ENCODE measurements at regions not wholly inside any gene's neighbourhood (a gene's known extent, or its start where the extent isn't known, plus 50 kb on each side); places are given as distances from the start of the nearest gene placed in this dataset.

DNA sequence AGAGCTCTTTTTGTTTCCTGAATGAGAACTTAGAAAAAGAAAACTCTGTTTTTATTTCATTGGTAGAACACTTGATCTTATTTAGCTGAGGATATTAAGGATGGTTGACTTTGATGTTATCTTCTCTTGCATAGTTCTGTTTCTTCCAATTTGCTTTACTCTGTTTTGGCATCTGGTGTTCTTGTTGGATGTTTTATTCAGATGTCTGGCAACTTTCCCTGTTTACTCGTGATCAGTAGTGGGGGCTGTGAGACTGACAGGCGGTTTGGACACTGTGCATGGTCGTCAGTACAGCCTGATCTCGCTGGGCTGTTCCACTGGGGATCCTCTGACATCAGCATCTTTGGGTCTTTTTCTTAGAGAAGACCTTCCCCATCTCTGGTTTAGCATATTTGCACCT lies 100.1 kb downstream of the TSN start:
- H3K36me3 ChIP-seq (ENCODE audit: control insufficient read depth in 2 of 2, insufficient read depth in 1 of 2, low read length in 2 of 2) = no peaks in the 10 kb centered on the region
- H3K27ac ChIP-seq (ENCODE audit: extremely low read depth, low read depth, low read length) = no peak overlapping the region
- ChIA-PET CTCF (interaction anchor here (1.3 kb wide), 1 partner anchor 23 kb away, joined by 3 read pairs; no protein-coding TSS in a partner anchor), POLR2A (interaction anchor here (0.6 kb wide), 1 partner anchor 28 kb away, joined by 3 read pairs; no protein-coding TSS in a partner anchor)
- no peak overlapping the region for H3K4me3 ChIP-seq (ENCODE audit: low read depth, low read length)
- H3K4me1 ChIP-seq (ENCODE audit: control insufficient read depth, insufficient read depth, low read length) = no peaks in the 10 kb centered on the region
- TF ChIP-seq, protein P1, sequence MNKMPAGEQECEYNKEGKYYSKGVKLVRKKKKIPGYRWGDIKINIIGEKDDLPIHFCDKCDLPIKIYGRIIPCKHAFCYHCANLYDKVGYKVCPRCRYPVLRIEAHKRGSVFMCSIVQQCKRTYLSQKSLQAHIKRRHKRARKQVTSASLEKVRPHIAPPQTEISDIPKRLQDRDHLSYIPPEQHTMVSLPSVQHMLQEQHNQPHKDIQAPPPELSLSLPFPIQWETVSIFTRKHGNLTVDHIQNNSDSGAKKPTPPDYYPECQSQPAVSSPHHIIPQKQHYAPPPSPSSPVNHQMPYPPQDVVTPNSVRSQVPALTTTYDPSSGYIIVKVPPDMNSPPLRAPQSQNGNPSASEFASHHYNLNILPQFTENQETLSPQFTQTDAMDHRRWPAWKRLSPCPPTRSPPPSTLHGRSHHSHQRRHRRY (tag by site-specific recombination; IDR thresholded peaks at IDR 0.05) = no peak
- TF ChIP-seq TCF7L2 (IDR thresholded peaks at IDR 0.05; ENCODE audit: borderline replicate concordance, low read depth, low read length) = no peak
- no peak for TF ChIP-seq ZNF311 (tag by site-specific recombination; IDR thresholded peaks at IDR 0.05; ENCODE audit: borderline replicate concordance)
- no peak for TF ChIP-seq OVOL3 (tag by site-specific recombination; IDR thresholded peaks at IDR 0.05)
- TF ChIP-seq ZNF777 (tag by site-specific recombination; IDR thresholded peaks at IDR 0.05; ENCODE audit: borderline replicate concordance) = no peak
- no peak for TF ChIP-seq ZNF335 (tag by site-specific recombination; conservative IDR thresholded peaks at IDR 0.05)
- TF ChIP-seq ZNF585B (tag by site-specific recombination; IDR thresholded peaks at IDR 0.05) = no peak
- TF ChIP-seq, protein P2, sequence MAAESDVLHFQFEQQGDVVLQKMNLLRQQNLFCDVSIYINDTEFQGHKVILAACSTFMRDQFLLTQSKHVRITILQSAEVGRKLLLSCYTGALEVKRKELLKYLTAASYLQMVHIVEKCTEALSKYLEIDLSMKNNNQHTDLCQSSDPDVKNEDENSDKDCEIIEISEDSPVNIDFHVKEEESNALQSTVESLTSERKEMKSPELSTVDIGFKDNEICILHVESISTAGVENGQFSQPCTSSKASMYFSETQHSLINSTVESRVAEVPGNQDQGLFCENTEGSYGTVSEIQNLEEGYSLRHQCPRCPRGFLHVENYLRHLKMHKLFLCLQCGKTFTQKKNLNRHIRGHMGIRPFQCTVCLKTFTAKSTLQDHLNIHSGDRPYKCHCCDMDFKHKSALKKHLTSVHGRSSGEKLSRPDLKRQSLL (tag by site-specific recombination; IDR thresholded peaks at IDR 0.05) = no peak
- TF ChIP-seq ZBTB44 (tag by site-specific recombination; IDR thresholded peaks at IDR 0.05) = no peak
- TF ChIP-seq ZNF624 (tag by site-specific recombination; IDR thresholded peaks at IDR 0.05) = no peak
- no peak for TF ChIP-seq ZNF747 (tag by site-specific recombination; IDR thresholded peaks at IDR 0.05)
- TF ChIP-seq ZNF280C (tag by site-specific recombination; IDR thresholded peaks at IDR 0.05) = no peak
- TF ChIP-seq REPIN1 (tag by site-specific recombination; IDR thresholded peaks at IDR 0.05; ENCODE audit: low read depth) = no peak
- no peaks in the 10 kb centered on the region for H3K9me3 ChIP-seq (ENCODE audit: control insufficient read depth, insufficient read depth, low read depth, low read length)

- no peak overlapping the region for H3K4me3 ChIP-seq (ENCODE audit: low read depth, low read length)
- TF ChIP-seq KLF7 (tag by site-specific recombination; IDR thresholded peaks at IDR 0.05; ENCODE audit: borderline replicate concordance) (no peak), ZNF184 (tag by site-specific recombination; IDR thresholded peaks at IDR 0.05) (no peak), ZNF510 (tag by site-specific recombination; IDR thresholded peaks at IDR 0.05; ENCODE audit: insufficient replicate concordance) (no peak), GLI2 (tag by site-specific recombination; IDR thresholded peaks at IDR 0.05; ENCODE audit: borderline replicate concordance, low read depth) (no peak), ZSCAN16 (tag by site-specific recombination; IDR thresholded peaks at IDR 0.05) (no peak), IKZF3 (tag by site-specific recombination; IDR thresholded peaks at IDR 0.05) (no peak), ZNF302 (tag by site-specific recombination; IDR thresholded peaks at IDR 0.05; ENCODE audit: low read depth) (no peak), ZNF148 (tag by site-specific recombination; IDR thresholded peaks at IDR 0.05; ENCODE audit: borderline replicate concordance) (no peak)
- TF ChIP-seq, protein P3, sequence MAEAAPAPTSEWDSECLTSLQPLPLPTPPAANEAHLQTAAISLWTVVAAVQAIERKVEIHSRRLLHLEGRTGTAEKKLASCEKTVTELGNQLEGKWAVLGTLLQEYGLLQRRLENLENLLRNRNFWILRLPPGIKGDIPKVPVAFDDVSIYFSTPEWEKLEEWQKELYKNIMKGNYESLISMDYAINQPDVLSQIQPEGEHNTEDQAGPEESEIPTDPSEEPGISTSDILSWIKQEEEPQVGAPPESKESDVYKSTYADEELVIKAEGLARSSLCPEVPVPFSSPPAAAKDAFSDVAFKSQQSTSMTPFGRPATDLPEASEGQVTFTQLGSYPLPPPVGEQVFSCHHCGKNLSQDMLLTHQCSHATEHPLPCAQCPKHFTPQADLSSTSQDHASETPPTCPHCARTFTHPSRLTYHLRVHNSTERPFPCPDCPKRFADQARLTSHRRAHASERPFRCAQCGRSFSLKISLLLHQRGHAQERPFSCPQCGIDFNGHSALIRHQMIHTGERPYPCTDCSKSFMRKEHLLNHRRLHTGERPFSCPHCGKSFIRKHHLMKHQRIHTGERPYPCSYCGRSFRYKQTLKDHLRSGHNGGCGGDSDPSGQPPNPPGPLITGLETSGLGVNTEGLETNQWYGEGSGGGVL (tag by site-specific recombination; IDR thresholded peaks at IDR 0.05) = no peak
These were observed 100.9 kb downstream of the TSN start for GRCh38 chr2:121856360-121856759.

More at GRCh38 chr2:121856360-121856759, 100.9 kb downstream of the TSN start:
- H3K27ac ChIP-seq (ENCODE audit: extremely low read depth, low read depth, low read length) = no peak overlapping the region
- H3K4me1 ChIP-seq (ENCODE audit: control insufficient read depth, insufficient read depth, low read length) = no peaks in the 10 kb centered on the region
- ChIA-PET POLR2A (no interaction called here), CTCF (interaction anchor here (1.3 kb wide), 1 partner anchor 23 kb away, joined by 3 read pairs; no protein-coding TSS in a partner anchor)
- H3K36me3 ChIP-seq (ENCODE audit: control insufficient read depth in 2 of 2, insufficient read depth in 1 of 2, low read length in 2 of 2) = no peaks in the 10 kb centered on the region
- H3K9me3 ChIP-seq (ENCODE audit: control insufficient read depth, insufficient read depth, low read depth, low read length) = no peaks in the 10 kb centered on the region
